H1 (cell line): ENCODE measurements at regions not wholly inside any gene's neighbourhood (a gene's known extent, or its start where the extent isn't known, plus 50 kb on each side); places are given as distances from the start of the nearest gene placed in this dataset.

Experiments used
- CBX5 ChIP-seq: fragments of 300-800, 300-1000 bp; sonication (generic); IDR thresholded peaks from 2 replicates; pipeline ENCODE4 v1.7.1; 2016; ENCODE audit warnings: antibody characterized with exemption, low read length, low read depth
- CHD7 ChIP-seq: fragments of 300-600 bp; sonication (generic); IDR thresholded peaks from 2 replicates; pipeline ENCODE4 v1.7.1; 2012; ENCODE audit warnings: low read length, moderate library complexity, mild to moderate bottlenecking, inconsistent platforms; ENCODE audit not compliant: insufficient replicate concordance
- E2F6 ChIP-seq: IDR thresholded peaks from 2 replicates; pipeline ENCODE4 v1.6.1; 2012; ENCODE audit warnings: inconsistent platforms
- POU5F1 ChIP-seq: IDR thresholded peaks from 2 replicates; pipeline ENCODE4 v1.6.1; 2011; ENCODE audit warnings: low read depth, mild to moderate bottlenecking, low read length, moderate library complexity
- SP1 ChIP-seq: IDR thresholded peaks from 2 replicates; pipeline ENCODE4 v1.6.1; 2011; ENCODE audit warnings: low read depth, low read length

GRCh38 chr7:155877167-155877566 lies 64.9 kb upstream of the SHH start (continued):
- TF ChIP-seq E2F6: no peak
- no peak for TF ChIP-seq POU5F1
- TF ChIP-seq SP1: no peak
- no peak for TF ChIP-seq CHD7
- TF ChIP-seq CBX5: no peak
